ENCODE measurements at regions not wholly inside any gene's neighbourhood (a gene's known extent, or its start where the extent isn't known, plus 50 kb on each side); places are given as distances from the start of the nearest gene placed in this dataset.

- FAIRE-seq: no peak
These were observed 146.7 kb downstream of the CARTPT start for GRCh38 chr5:71865665-71866320.

- FAIRE-seq: no peak
These were observed 153.3 kb downstream of the CARTPT start for GRCh38 chr5:71872311-71872864.

GRCh38 chr5:71873191-71873591 is 154.1 kb downstream of the CARTPT start:
- no peak for FAIRE-seq

GRCh38 chr5:71874521-71874920 is 155.4 kb downstream of the CARTPT start:
- FAIRE-seq: no peak

- FAIRE-seq: no peak
These were observed 158.4 kb downstream of the CARTPT start for GRCh38 chr5:71877511-71877910.

- FAIRE-seq: no peak
These were observed 161.5 kb downstream of the CARTPT start for GRCh38 chr5:71880536-71880935.

GRCh38 chr5:71882826-71883741 is 164.0 kb downstream of the CARTPT start:
- FAIRE-seq: no peak

- FAIRE-seq: no peak
These were observed 164.6 kb downstream of the CARTPT start for GRCh38 chr5:71883742-71884103.

- FAIRE-seq: no peak
These were observed 165.9 kb downstream of the CARTPT start for GRCh38 chr5:71884926-71885325.

- FAIRE-seq: no peak
These were observed 167.3 kb downstream of the CARTPT start for GRCh38 chr5:71886406-71886805.

- peak; percentile 94 for FAIRE-seq
These were observed 168.6 kb downstream of the CARTPT start for GRCh38 chr5:71887680-71888079.

- FAIRE-seq: no peak
These were observed 172.3 kb downstream of the CARTPT start for GRCh38 chr5:71891406-71891805.

- no peak for FAIRE-seq
These were observed 172.8 kb downstream of the CARTPT start for GRCh38 chr5:71891856-71892255.

- FAIRE-seq: no peak
These were observed 173.7 kb downstream of the CARTPT start for GRCh38 chr5:71892641-71893365.

- FAIRE-seq: no peak
These were observed 174.4 kb downstream of the CARTPT start for GRCh38 chr5:71893451-71893850.

GRCh38 chr5:71894091-71894490 is 175.0 kb downstream of the CARTPT start:
- no peak for FAIRE-seq

- FAIRE-seq: no peak
These were observed 176.5 kb downstream of the CARTPT start for GRCh38 chr5:71895546-71895945.

- FAIRE-seq: no peak
These were observed 180.8 kb downstream of the CARTPT start for GRCh38 chr5:71899865-71900342.

- no peak for FAIRE-seq
These were observed 184.7 kb downstream of the CARTPT start for GRCh38 chr5:71903808-71904207.

GRCh38 chr5:71904852-71905251 is 185.8 kb downstream of the CARTPT start:
- no peak for FAIRE-seq

- no peak for FAIRE-seq
These were observed 187.0 kb downstream of the CARTPT start for GRCh38 chr5:71905834-71906711.

- no peak for FAIRE-seq
These were observed 188.0 kb downstream of the CARTPT start for GRCh38 chr5:71907001-71907588.

All from A204.1 (cell line).